ENCODE measurements at regions not wholly inside any gene's neighbourhood (a gene's known extent, or its start where the extent isn't known, plus 50 kb on each side); places are given as distances from the start of the nearest gene placed in this dataset.

DNA sequence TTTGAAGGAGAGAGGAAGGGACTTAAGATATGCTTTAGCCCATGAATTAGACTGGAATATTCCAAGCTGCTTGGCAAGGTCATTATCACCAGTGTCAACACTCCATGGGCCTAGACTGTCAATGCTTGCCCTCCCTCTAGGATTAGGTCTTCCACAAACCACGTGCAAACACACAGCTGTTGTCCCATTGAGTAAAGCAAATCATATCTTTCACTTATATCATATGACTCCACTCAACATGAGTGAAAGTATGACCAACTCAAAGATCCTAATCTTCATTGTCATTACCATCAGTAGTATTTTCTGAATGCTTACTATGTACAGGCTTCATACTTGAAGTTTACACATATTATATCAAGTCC is 57.0 kb upstream of the GRAMD2B start:
- TF ChIP-seq, protein P1, sequence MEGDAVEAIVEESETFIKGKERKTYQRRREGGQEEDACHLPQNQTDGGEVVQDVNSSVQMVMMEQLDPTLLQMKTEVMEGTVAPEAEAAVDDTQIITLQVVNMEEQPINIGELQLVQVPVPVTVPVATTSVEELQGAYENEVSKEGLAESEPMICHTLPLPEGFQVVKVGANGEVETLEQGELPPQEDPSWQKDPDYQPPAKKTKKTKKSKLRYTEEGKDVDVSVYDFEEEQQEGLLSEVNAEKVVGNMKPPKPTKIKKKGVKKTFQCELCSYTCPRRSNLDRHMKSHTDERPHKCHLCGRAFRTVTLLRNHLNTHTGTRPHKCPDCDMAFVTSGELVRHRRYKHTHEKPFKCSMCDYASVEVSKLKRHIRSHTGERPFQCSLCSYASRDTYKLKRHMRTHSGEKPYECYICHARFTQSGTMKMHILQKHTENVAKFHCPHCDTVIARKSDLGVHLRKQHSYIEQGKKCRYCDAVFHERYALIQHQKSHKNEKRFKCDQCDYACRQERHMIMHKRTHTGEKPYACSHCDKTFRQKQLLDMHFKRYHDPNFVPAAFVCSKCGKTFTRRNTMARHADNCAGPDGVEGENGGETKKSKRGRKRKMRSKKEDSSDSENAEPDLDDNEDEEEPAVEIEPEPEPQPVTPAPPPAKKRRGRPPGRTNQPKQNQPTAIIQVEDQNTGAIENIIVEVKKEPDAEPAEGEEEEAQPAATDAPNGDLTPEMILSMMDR (IDR thresholded peaks at IDR 0.05): no peak
- TF ChIP-seq EP300 (IDR thresholded peaks at IDR 0.05): no peak
- no peak for TF ChIP-seq POLR2A (IDR thresholded peaks at IDR 0.05)

Data from tibial nerve (tissue), 4 donors.